ENCODE measurements at regions not wholly inside any gene's neighbourhood (a gene's known extent, or its start where the extent isn't known, plus 50 kb on each side); places are given as distances from the start of the nearest gene placed in this dataset.

DNA sequence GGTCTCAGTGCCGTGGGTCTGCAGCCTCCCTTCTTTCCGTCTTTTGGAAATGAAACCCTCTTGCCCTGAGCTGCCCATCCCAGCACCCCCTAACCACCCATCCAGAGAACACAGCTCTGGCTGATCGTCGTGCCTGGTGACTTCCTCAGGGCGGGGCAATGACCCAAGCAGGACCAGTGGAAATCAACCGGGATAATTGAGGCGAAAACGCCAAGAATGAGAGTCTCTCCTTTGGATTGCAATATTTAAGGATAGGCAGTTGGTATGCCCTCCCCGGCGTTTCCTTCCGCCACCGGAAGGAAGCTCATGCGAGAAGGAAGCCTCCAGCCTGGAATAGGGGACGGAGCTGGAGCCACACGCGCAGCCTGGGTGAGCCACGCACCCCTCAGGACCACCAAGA is 73.7 kb upstream of the PFKP start:
- H3K4me1 ChIP-seq: no peaks in the 10 kb centered on the region
- H3K9me3 ChIP-seq: peaks cover 0 to 10% (median 2%) of the 10 kb centered on the region in 12 donors
- TF ChIP-seq, protein P1, sequence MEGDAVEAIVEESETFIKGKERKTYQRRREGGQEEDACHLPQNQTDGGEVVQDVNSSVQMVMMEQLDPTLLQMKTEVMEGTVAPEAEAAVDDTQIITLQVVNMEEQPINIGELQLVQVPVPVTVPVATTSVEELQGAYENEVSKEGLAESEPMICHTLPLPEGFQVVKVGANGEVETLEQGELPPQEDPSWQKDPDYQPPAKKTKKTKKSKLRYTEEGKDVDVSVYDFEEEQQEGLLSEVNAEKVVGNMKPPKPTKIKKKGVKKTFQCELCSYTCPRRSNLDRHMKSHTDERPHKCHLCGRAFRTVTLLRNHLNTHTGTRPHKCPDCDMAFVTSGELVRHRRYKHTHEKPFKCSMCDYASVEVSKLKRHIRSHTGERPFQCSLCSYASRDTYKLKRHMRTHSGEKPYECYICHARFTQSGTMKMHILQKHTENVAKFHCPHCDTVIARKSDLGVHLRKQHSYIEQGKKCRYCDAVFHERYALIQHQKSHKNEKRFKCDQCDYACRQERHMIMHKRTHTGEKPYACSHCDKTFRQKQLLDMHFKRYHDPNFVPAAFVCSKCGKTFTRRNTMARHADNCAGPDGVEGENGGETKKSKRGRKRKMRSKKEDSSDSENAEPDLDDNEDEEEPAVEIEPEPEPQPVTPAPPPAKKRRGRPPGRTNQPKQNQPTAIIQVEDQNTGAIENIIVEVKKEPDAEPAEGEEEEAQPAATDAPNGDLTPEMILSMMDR (IDR thresholded peaks at IDR 0.05): no peak
- no peak for TF ChIP-seq POLR2A (IDR thresholded peaks at IDR 0.05)
- H3K36me3 ChIP-seq: no peaks in the 10 kb centered on the region
- peaks cover 0 to 5% (median 0%) of the 10 kb centered on the region in 9 donors for H3K27me3 ChIP-seq
- H3K4me3 ChIP-seq: no peak overlapping the region
- 83 to 92% (median 88%) methylated on average over 17 of the region's 17 CpGs for WGBS, 4 donors
- ATAC-seq: no peak
- DNase-seq: no peak
- H3K27ac ChIP-seq: no peak overlapping the region
- intact Hi-C loops (cut with DNase I): no loop called here

- WGBS, 4 donors: 75 to 78% (median 77%) methylated on average over 10 of the region's 10 CpGs
Observed at GRCh38 chr10:2992401-2993198, 74.7 kb upstream of the PFKP start.

GRCh38 chr10:2990764-2991163 is 76.6 kb upstream of the PFKP start:
- peaks cover 0 to 12% (median 0%) of the 10 kb centered on the region in 9 donors for H3K27me3 ChIP-seq
- DNase-seq (no peak), ATAC-seq (no peak)
- H3K4me3 ChIP-seq: no peak overlapping the region
- TF ChIP-seq, protein P1 (IDR thresholded peaks at IDR 0.05): no peak
- TF ChIP-seq POLR2A (IDR thresholded peaks at IDR 0.05): no peak
- H3K4me1 ChIP-seq: no peaks in the 10 kb centered on the region
- H3K9me3 ChIP-seq: peaks cover 0 to 11% (median 2%) of the 10 kb centered on the region in 12 donors
- H3K27ac ChIP-seq: no peak overlapping the region
- H3K36me3 ChIP-seq: no peaks in the 10 kb centered on the region
- 71 to 86% (median 83%) methylated on average over 3 of the region's 3 CpGs for WGBS, 4 donors
- intact Hi-C loops (cut with DNase I): no loop called here

More at GRCh38 chr10:2992401-2993198, 74.7 kb upstream of the PFKP start:
- Histone ChIP-seq H3K36me3 (no peaks in the 10 kb centered on the region), H3K4me1 (no peaks in the 10 kb centered on the region), H3K27me3 (peaks cover 0 to 10% (median 0%) of the 10 kb centered on the region in 9 donors), H3K27ac (no peak overlapping the region), H3K4me3 (no peak overlapping the region), H3K9me3 (peaks cover 0 to 11% (median 2%) of the 10 kb centered on the region in 12 donors)
- TF ChIP-seq, protein P1 (IDR thresholded peaks at IDR 0.05): no peak
- TF ChIP-seq POLR2A (IDR thresholded peaks at IDR 0.05): no peak
- no peak for DNase-seq
- intact Hi-C loops (cut with DNase I): no loop called here
- no peak for ATAC-seq

DNA sequence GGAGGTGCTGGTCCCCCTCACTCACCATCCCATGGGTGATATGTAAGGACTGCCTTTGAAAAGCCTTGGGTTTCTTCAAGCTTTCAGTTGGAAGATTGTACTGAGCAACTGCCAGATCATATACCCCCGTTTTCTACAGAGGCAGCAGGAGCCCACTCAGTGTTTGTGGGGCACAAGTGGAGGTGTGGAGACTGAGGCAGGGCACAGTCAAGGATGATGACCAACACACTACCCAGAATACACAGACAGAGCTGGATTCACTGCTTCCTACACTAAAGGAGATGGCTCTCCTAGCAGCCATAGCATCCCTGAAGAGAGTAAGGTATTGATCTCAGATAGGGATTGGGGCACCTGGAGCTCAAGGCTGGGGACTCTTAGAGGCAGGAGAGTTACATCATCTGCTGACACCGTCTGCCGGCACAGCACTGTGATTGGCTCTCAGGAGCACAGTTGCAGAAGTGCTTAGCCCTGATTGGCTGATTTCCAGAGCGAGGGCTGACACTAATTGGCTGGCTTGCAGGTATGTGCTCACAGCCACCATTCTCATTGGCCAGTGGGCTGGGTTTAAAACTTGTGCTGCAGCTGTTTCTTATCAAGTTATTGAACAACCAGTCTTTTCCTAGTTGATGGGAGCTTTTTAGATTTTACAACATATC is 77.9 kb upstream of the PFKP start:
- peaks cover 0 to 11% (median 2%) of the 10 kb centered on the region in 12 donors for H3K9me3 ChIP-seq
- H3K36me3 ChIP-seq: no peaks in the 10 kb centered on the region
- no peaks in the 10 kb centered on the region for H3K4me1 ChIP-seq
- peaks cover 0 to 22% (median 3%) of the 10 kb centered on the region in 9 donors for H3K27me3 ChIP-seq
- no peak overlapping the region for H3K27ac ChIP-seq
- ATAC-seq (no peak), DNase-seq (no peak)
- no peak for TF ChIP-seq POLR2A (IDR thresholded peaks at IDR 0.05)
- TF ChIP-seq, protein P1 (IDR thresholded peaks at IDR 0.05): no peak
- intact Hi-C loops (cut with DNase I): no loop called here
- 76 to 94% (median 83%) methylated on average over 4 of the region's 4 CpGs for WGBS, 4 donors
- H3K4me3 ChIP-seq: no peak overlapping the region
